A673 (cell line): ENCODE measurements at regions not wholly inside any gene's neighbourhood (a gene's known extent, or its start where the extent isn't known, plus 50 kb on each side); places are given as distances from the start of the nearest gene placed in this dataset.

Source experiments
- BruUV-seq: library from RNA; stranded (reverse); fragments of 400-500 nt; replicated peaks from 2 replicates; lab custom pipeline; 2021; lab: Mats Ljungman, UMichigan
- CTCF ChIA-PET: fragments of 300-600 bp; sonication (Branson Sonifier 250); formaldehyde crosslinking; loops from one replicate; lab custom pipeline; 2022; ENCODE audit warnings: antibody characterized with exemption; lab: Charles Lee
- POLR2A ChIA-PET: fragments of 300-600 bp; sonication (Branson Sonifier 250); formaldehyde crosslinking; loops from one replicate; lab custom pipeline; 2022; ENCODE audit warnings: antibody characterized with exemption; ENCODE audit not compliant: low non-redundant PET; lab: Charles Lee
- DNase-seq: peaks from one replicate; pipeline ENCODE4 v3.0.0-alpha.2; 2015; ENCODE audit warnings: low spot score
- H3K27ac ChIP-seq: fragments of 200-600 bp; sonication (generic); 2 replicates; pipeline ENCODE4 v1.5.1; 2016; ENCODE audit warnings: mixed run types, low read depth, mild to moderate bottlenecking, mixed read lengths, antibody characterized with exemption, low read length; ENCODE audit not compliant: poor library complexity, severe bottlenecking
- H3K27me3 ChIP-seq: fragments of 200-600 bp; sonication (generic); replicated peaks from 2 replicates; pipeline ENCODE4 v1.6.1; 2017; ENCODE audit warnings: mixed run types, low read depth, mild to moderate bottlenecking, mixed read lengths, antibody characterized with exemption, low read length; ENCODE audit not compliant: insufficient read depth, poor library complexity
- H3K36me3 ChIP-seq: fragments of 200-600 bp; sonication (generic); 2 replicates; pipeline ENCODE4 v1.6.1; 2016; ENCODE audit warnings: mixed run types, mild to moderate bottlenecking, mixed read lengths, antibody characterized with exemption, low read length; ENCODE audit not compliant: insufficient read depth, poor library complexity, severe bottlenecking
- H3K4me1 ChIP-seq: fragments of 200-600 bp; sonication (generic); 2 replicates; pipeline ENCODE4 v1.6.1; 2017; ENCODE audit warnings: mixed run types, mild to moderate bottlenecking, mixed read lengths, antibody characterized with exemption, low read length; ENCODE audit not compliant: insufficient read depth, poor library complexity, severe bottlenecking
- H3K4me3 ChIP-seq: fragments of 200-600 bp; sonication (generic); 2 replicates; pipeline ENCODE4 v1.5.1; 2016; ENCODE audit warnings: low read depth, mixed run types, mild to moderate bottlenecking, mixed read lengths, low read length; ENCODE audit not compliant: poor library complexity, severe bottlenecking
- H3K9me3 ChIP-seq: fragments of 200-600 bp; sonication (generic); 2 replicates; pipeline ENCODE4 v1.6.1; 2016; ENCODE audit warnings: mixed run types, low read depth, mild to moderate bottlenecking, mixed read lengths, antibody characterized with exemption, low read length; ENCODE audit not compliant: poor library complexity, severe bottlenecking
- EZH2 ChIP-seq: fragments of 200-600 bp; sonication (generic); IDR thresholded peaks from 2 replicates; pipeline ENCODE4 v1.6.1; 2017; ENCODE audit warnings: borderline replicate concordance, low read depth, mild to moderate bottlenecking, mixed read lengths, antibody characterized with exemption, low read length; ENCODE audit not compliant: poor library complexity, severe bottlenecking
- intact Hi-C: fragments of 100-400 bp; cut with micrococcal nuclease; formaldehyde crosslinking; loops from one replicate; pipeline ENCODE4 v1.10.0; 2022; ENCODE audit not compliant: unreplicated experiment
- TF ChIP-seq, protein P1 (sequence below): fragments of 300-800, 200-600 bp; sonication (generic); conservative IDR thresholded peaks from 2 replicates; pipeline ENCODE4 v1.5.1; 2017; ENCODE audit warnings: low read depth, mild to moderate bottlenecking, antibody characterized with exemption, low read length, moderate library complexity, mixed read lengths

DNA sequence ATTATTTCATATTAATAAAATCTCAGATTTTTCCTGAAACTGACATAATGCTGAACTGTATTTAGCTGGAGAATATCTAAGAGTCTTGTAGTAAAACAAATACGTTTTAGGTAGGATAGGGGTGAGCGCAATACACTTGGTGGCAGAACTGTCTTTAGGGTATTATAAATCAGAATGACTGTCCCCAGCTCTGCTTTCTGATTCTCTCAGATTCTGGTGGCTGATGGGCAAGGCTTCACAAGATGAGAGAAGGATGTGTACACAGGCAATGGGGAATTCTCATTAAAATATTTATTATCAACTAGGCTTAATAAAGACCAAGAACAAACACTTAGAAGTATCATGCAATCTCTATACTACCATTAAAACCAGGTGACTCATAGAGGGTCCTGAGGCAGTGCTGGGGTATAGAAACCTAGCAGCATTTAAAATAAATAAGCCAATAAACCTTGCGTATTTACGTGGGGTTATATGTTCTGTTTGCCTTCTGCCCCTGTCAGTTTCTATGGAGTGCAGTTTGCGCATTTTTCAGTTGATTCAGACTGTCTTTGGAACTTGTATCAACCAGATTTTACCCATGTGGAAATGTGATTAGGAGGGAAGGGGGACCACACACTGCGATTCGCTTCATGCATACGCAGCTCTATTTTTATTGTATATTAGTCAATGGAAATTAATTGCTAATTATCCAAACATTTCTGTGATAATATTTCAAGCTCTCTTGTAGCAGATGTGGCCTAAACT is 1150.7 kb upstream of the WWC1 start:
- no peaks in the 10 kb centered on the region for H3K9me3 ChIP-seq
- TF ChIP-seq, protein P1, sequence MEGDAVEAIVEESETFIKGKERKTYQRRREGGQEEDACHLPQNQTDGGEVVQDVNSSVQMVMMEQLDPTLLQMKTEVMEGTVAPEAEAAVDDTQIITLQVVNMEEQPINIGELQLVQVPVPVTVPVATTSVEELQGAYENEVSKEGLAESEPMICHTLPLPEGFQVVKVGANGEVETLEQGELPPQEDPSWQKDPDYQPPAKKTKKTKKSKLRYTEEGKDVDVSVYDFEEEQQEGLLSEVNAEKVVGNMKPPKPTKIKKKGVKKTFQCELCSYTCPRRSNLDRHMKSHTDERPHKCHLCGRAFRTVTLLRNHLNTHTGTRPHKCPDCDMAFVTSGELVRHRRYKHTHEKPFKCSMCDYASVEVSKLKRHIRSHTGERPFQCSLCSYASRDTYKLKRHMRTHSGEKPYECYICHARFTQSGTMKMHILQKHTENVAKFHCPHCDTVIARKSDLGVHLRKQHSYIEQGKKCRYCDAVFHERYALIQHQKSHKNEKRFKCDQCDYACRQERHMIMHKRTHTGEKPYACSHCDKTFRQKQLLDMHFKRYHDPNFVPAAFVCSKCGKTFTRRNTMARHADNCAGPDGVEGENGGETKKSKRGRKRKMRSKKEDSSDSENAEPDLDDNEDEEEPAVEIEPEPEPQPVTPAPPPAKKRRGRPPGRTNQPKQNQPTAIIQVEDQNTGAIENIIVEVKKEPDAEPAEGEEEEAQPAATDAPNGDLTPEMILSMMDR = no peak
- no peak for TF ChIP-seq EZH2
- CTCF ChIA-PET = no interaction called here
- no peaks in the 10 kb centered on the region for H3K4me1 ChIP-seq
- no peak overlapping the region for H3K4me3 ChIP-seq
- POLR2A ChIA-PET = no interaction called here
- H3K36me3 ChIP-seq = no peaks in the 10 kb centered on the region
- no peaks in the 10 kb centered on the region for H3K27me3 ChIP-seq
- DNase-seq = no peak
- intact Hi-C loops = no loop called here
- no TSS peak for BruUV-seq
- no peak overlapping the region for H3K27ac ChIP-seq

DNA sequence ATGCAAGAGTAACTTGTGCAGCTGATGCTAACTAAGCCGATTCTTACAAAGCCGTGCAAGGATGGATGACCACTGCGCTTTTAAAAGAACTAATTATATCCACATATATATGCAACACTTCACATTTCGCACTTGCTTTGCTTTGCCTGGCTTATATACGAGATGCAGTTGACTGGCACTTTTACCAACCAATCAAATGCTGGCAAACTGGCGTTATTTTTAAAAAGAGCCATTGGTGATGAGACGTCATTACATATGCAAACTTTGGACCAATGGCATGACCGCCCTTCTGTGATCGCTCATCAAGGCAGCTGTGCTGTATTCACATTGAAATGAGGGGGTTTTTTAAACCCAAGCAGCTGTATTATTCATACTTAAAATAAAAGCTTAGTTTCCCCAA is 1147.7 kb upstream of the WWC1 start:
- no peaks in the 10 kb centered on the region for H3K36me3 ChIP-seq
- H3K4me3 ChIP-seq = no peak overlapping the region
- no TSS peak for BruUV-seq
- no peaks in the 10 kb centered on the region for H3K9me3 ChIP-seq
- DNase-seq = no peak
- CTCF ChIA-PET = no interaction called here
- no peaks in the 10 kb centered on the region for H3K4me1 ChIP-seq
- TF ChIP-seq, protein P1 = no peak
- no peak for TF ChIP-seq EZH2
- intact Hi-C loops = no loop called here
- no peaks in the 10 kb centered on the region for H3K27me3 ChIP-seq
- H3K27ac ChIP-seq = no peak overlapping the region
- POLR2A ChIA-PET = no interaction called here

DNA sequence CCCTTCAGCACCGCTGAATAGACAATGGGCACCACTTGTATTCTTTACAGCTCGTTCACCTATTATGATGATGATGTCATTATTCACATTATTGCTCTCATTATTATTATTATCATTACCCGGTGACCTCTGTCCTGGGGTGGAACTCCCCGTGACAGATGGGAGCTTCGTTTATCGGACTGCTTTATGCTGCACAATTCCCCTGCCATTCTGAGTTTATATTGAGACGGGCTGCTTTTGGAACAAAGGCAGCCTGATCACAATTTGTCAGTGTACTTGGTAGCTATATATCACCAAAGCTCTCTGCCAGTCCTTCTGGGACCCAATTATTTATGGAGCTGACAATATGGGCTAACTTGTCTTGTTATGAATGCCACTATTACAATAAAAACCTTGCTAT is 1145.6 kb upstream of the WWC1 start:
- Histone ChIP-seq H3K4me3 (no peak overlapping the region), H3K4me1 (no peaks in the 10 kb centered on the region), H3K36me3 (no peaks in the 10 kb centered on the region), H3K27ac (no peak overlapping the region), H3K9me3 (no peaks in the 10 kb centered on the region), H3K27me3 (no peaks in the 10 kb centered on the region)
- no TSS peak for BruUV-seq
- intact Hi-C loops = no loop called here
- TF ChIP-seq, protein P1 = no peak
- no peak for TF ChIP-seq EZH2
- no peak for DNase-seq
- ChIA-PET POLR2A (no interaction called here), CTCF (no interaction called here)
